Neutrophil (primary cell): ENCODE measurements at regions not wholly inside any gene's neighbourhood (a gene's known extent, or its start where the extent isn't known, plus 50 kb on each side); places are given as distances from the start of the nearest gene placed in this dataset.

Experiments used
- H3K27ac ChIP-seq: fragments of 200-600 bp; sonication (generic); 2 replicates; pipeline ENCODE4 v1.5.1; 2016; ENCODE audit warnings: mild to moderate bottlenecking, moderate library complexity
- H3K27me3 ChIP-seq: fragments of 200-600 bp; sonication (generic); 2 replicates; pipeline ENCODE4 v1.6.0; 2016; ENCODE audit warnings: mild to moderate bottlenecking
- H3K36me3 ChIP-seq: fragments of 200-600 bp; sonication (generic); 2 replicates; pipeline ENCODE4 v1.5.1; 2017
- H3K4me1 ChIP-seq, 2 experiments: fragments of 200-600 bp in 1 of 2; sonication (generic) in 1 of 2; 1 replicate in 1 of 2; 2 replicates in 1 of 2; pipeline versions ENCODE4 v1.5.1 to v1.6.1; 2013 to 2016; ENCODE audit warnings: low read depth in 1 of 2, low read length in 1 of 2, mild to moderate bottlenecking in 1 of 2, moderate library complexity in 1 of 2; ENCODE audit not compliant: control insufficient read depth in 1 of 2, insufficient read depth in 1 of 2
- H3K4me3 ChIP-seq, 2 experiments: fragments of 200-600 bp in 1 of 2; sonication (generic) in 1 of 2; 1 replicate in 1 of 2; 2 replicates in 1 of 2; pipeline ENCODE4 v1.5.1; 2013 to 2016; ENCODE audit warnings: low read depth in 1 of 2, low read length in 1 of 2, mild to moderate bottlenecking in 1 of 2, moderate library complexity in 1 of 2
- H3K9me3 ChIP-seq: fragments of 200-600 bp; sonication (generic); 2 replicates; pipeline ENCODE4 v1.5.1; 2016
- CTCF ChIP-seq: fragments of 200-600 bp; sonication (generic); IDR thresholded peaks from 2 replicates; pipeline ENCODE4 v1.5.1; 2016; ENCODE audit warnings: antibody characterized with exemption

- Histone ChIP-seq H3K36me3 (no peaks in the 10 kb centered on the region), H3K27ac (no peak overlapping the region), H3K4me3 (no peak overlapping the region), H3K27me3 (no peaks in the 10 kb centered on the region), H3K4me1 (no peaks in the 10 kb centered on the region), H3K9me3 (no peaks in the 10 kb centered on the region)
- no peak for TF ChIP-seq CTCF
Measured at GRCh38 chr20:7656687-7657467, 283.4 kb downstream of the HAO1 start.

DNA sequence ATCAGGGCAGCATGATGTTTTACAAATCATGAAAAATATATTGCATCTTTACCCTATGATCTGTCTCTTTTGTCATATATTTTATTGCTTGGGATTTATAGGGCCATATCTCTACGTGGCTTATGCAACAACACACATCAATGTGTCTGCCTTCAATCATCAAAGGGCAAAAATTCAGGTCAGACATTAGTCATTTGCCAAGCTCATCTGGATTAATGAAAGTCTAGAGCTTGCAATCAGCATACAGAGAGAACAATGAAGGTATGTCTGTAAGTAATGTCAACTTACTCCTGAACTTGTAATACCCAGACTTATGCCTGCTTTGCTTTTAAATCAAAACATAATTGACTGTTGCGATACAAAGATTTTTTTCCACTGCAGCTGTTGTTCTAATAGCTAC lies 282.7 kb downstream of the HAO1 start:
- no peak for TF ChIP-seq CTCF
- Histone ChIP-seq H3K4me1 (no peaks in the 10 kb centered on the region), H3K27ac (no peak overlapping the region)

DNA sequence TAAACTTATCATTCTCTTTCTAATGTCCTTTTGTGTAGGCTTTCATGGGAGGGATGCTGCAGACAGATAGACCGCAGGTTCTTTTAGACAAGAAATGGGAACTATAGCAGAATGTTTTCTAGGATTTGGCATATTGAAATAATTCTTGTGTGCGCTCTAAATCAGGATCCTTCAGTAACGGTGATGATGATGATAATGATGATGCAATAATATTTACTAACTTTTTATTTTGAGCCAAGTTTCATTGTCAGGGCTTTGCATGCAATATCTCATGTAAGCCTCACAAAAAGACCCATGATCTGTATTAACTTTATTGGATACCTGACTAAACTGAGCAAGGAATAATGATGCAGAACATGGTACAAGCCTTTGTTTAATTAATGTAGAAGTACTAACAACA lies 280.1 kb downstream of the HAO1 start:
- Histone ChIP-seq H3K36me3 (no peaks in the 10 kb centered on the region), H3K27ac (no peak overlapping the region), H3K4me3 (no peak overlapping the region), H3K4me1 (no peaks in the 10 kb centered on the region), H3K9me3 (no peaks in the 10 kb centered on the region), H3K27me3 (no peaks in the 10 kb centered on the region)
- TF ChIP-seq CTCF = no peak

More for the DNA sequence above, 282.7 kb downstream of the HAO1 start:
- no peak overlapping the region for H3K4me3 ChIP-seq
- H3K36me3 ChIP-seq = no peaks in the 10 kb centered on the region
- no peaks in the 10 kb centered on the region for H3K9me3 ChIP-seq
- no peaks in the 10 kb centered on the region for H3K27me3 ChIP-seq

GRCh38 chr20:7665376-7665775 lies 274.9 kb downstream of the HAO1 start:
- Histone ChIP-seq H3K4me3 (no peak overlapping the region), H3K27ac (no peak overlapping the region), H3K36me3 (no peaks in the 10 kb centered on the region), H3K9me3 (no peaks in the 10 kb centered on the region), H3K27me3 (no peaks in the 10 kb centered on the region), H3K4me1 (no peaks in the 10 kb centered on the region)
- no peak for TF ChIP-seq CTCF

GRCh38 chr20:7667194-7667593 lies 273.1 kb downstream of the HAO1 start:
- no peaks in the 10 kb centered on the region for H3K9me3 ChIP-seq
- no peak for TF ChIP-seq CTCF
- no peak overlapping the region for H3K4me3 ChIP-seq
- H3K27me3 ChIP-seq = no peaks in the 10 kb centered on the region
- no peaks in the 10 kb centered on the region for H3K4me1 ChIP-seq
- H3K36me3 ChIP-seq = no peaks in the 10 kb centered on the region
- H3K27ac ChIP-seq = no peak overlapping the region
